NT2/D1 (cell line): ENCODE measurements at regions not wholly inside any gene's neighbourhood (a gene's known extent, or its start where the extent isn't known, plus 50 kb on each side); places are given as distances from the start of the nearest gene placed in this dataset.

Experiments
- SUZ12 ChIP-seq: IDR thresholded peaks from 2 replicates; pipeline ENCODE4 v1.6.1; 2011; ENCODE audit not compliant: insufficient read length, insufficient read depth; ENCODE audit errors: extremely low read depth
- YY1 ChIP-seq: IDR thresholded peaks from 2 replicates; pipeline ENCODE4 v1.6.1; 2011; ENCODE audit not compliant: insufficient read length, insufficient read depth

- TF ChIP-seq YY1 (no peak), SUZ12 (no peak)
Observed at GRCh38 chr6:4381381-4381780, 246.0 kb upstream of the ECI2 start.
